BJ (cell line): ENCODE measurements at regions not wholly inside any gene's neighbourhood (a gene's known extent, or its start where the extent isn't known, plus 50 kb on each side); places are given as distances from the start of the nearest gene placed in this dataset.

Experiments
- CTCF ChIA-PET: fragments of 350-600 bp; formaldehyde crosslinking; extraction: SDS; loops from one replicate; lab custom pipeline; 2021; ENCODE audit warnings: antibody characterized with exemption, inconsistent platforms; lab: Yijun Ruan, JAX
- POLR2A ChIA-PET: fragments of 300-600 bp; sonication (Branson Sonifier 250); formaldehyde crosslinking; extraction: SDS; loops from one replicate; lab custom pipeline; 2021; ENCODE audit warnings: antibody characterized with exemption; lab: Charles Lee
- DNase-seq: peaks from one replicate; pipeline ENCODE4 v3.0.0-alpha.2; 2011; ENCODE audit warnings: low read depth
- H3K27me3 ChIP-seq: 2 replicates; pipeline ENCODE4 v1.6.0; 2011; ENCODE audit warnings: low read length; ENCODE audit not compliant: control insufficient read depth, insufficient read depth
- H3K36me3 ChIP-seq: 2 replicates; pipeline ENCODE4 v1.5.1; 2011; ENCODE audit warnings: low read length; ENCODE audit not compliant: control insufficient read depth, insufficient read depth
- H3K4me3 ChIP-seq: 2 replicates; pipeline ENCODE4 v1.5.1; 2011; ENCODE audit warnings: low read depth, mild to moderate bottlenecking, control low read depth, low read length
- TF ChIP-seq, protein P1 (sequence below): IDR thresholded peaks from 2 replicates; pipeline ENCODE4 v1.5.1; 2011; ENCODE audit warnings: low read depth, mild to moderate bottlenecking, control low read depth, inconsistent platforms, low read length, moderate library complexity; ENCODE audit not compliant: insufficient read depth

DNA sequence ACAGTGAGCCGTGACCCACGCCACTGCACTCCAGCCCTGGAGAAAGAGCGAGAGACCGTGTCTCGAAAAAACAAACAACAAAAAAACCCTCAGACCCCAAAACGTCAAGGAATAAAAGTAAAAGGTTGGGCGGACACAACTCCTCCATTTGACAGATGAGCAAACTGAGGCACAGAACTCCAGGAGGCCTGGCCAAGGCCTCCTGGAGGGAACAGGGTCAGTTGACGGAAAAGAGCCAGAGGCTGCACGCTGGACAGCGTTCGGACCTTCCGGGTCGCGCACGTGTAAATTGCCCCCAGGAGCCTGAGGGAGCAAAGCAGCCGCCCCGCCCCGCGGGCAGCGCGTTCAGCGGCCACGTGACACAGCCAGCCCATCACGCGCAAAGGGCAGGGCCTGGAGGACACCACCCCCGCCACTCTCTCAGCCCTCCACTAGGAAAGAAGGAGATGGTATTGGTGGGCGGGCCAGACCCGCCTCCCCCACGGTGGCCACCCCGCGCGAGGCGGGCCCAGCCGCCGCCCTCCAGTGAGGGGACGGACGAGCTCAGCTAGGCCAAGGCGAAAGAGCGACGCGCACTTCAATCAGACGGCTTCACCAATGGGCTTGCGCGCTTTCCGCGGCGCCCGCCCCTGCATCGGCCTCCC, 81.5 kb downstream of the PTPDC1 start:
- Histone ChIP-seq H3K27me3 (no peaks in the 10 kb centered on the region), H3K4me3 (peak overlapping the region; percentile 59), H3K36me3 (no peaks in the 10 kb centered on the region)
- ChIA-PET CTCF (interaction anchor here (1.1 kb wide), 1 partner anchor 100 kb away, joined by 3 read pairs; no protein-coding TSS in a partner anchor), POLR2A (interaction anchor here (0.6 kb wide), 2 partner anchors 26 to 438 kb away, joined by 3 to 22 read pairs; no protein-coding TSS in a partner anchor)
- DNase-seq = peak; percentile 96
- TF ChIP-seq, protein P1, sequence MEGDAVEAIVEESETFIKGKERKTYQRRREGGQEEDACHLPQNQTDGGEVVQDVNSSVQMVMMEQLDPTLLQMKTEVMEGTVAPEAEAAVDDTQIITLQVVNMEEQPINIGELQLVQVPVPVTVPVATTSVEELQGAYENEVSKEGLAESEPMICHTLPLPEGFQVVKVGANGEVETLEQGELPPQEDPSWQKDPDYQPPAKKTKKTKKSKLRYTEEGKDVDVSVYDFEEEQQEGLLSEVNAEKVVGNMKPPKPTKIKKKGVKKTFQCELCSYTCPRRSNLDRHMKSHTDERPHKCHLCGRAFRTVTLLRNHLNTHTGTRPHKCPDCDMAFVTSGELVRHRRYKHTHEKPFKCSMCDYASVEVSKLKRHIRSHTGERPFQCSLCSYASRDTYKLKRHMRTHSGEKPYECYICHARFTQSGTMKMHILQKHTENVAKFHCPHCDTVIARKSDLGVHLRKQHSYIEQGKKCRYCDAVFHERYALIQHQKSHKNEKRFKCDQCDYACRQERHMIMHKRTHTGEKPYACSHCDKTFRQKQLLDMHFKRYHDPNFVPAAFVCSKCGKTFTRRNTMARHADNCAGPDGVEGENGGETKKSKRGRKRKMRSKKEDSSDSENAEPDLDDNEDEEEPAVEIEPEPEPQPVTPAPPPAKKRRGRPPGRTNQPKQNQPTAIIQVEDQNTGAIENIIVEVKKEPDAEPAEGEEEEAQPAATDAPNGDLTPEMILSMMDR = no peak

DNA sequence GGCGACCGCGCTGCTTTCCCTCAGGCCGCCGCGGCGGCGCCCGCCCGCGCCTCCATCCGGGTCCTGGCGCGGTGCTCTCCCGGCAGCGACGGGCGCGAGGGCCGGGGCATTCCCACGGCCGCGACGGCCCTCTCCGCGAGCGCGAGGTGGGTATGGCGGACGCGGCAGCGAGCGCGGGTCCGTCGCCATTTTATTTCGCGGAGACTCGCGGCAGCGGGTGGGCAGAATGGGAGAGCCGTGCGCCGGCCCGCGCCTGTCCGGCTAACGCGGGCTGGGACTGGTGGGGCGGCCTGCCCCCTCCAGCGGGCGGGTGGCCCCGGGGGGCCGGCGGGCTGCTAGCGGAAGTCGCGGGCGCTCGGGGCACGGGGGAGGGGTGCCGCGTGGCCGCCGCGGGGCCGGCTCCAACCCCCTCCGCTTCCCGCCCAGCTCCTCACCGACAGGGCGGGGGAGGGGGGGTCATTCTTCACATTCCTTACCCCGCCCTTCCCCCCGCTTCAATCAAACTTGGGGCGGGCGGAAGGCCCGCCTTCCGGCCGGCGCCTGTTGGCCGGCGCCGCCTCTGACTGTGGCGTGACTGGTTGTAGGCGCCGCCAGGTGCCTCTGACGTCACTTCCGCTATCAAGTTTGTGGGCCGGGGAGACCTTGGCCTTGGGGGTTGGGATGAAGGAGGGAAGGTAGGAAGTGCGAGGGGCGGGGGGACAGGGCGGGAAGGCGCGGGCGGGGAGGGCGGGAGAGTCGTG, 82.1 kb downstream of the PTPDC1 start:
- Histone ChIP-seq H3K36me3 (no peaks in the 10 kb centered on the region), H3K27me3 (no peaks in the 10 kb centered on the region), H3K4me3 (peak overlapping the region; percentile 59)
- POLR2A ChIA-PET = interaction anchor here (0.6 to 0.7 kb wide), 3 partner anchors 27 to 1741 kb away, joined by 3 to 22 read pairs (median 10); no protein-coding TSS in a partner anchor
- DNase-seq = peak; percentile 91
- TF ChIP-seq, protein P1 = no peak
- CTCF ChIA-PET = interaction anchor here (1.1 kb wide), 1 partner anchor 100 kb away, joined by 3 read pairs; no protein-coding TSS in a partner anchor

DNA sequence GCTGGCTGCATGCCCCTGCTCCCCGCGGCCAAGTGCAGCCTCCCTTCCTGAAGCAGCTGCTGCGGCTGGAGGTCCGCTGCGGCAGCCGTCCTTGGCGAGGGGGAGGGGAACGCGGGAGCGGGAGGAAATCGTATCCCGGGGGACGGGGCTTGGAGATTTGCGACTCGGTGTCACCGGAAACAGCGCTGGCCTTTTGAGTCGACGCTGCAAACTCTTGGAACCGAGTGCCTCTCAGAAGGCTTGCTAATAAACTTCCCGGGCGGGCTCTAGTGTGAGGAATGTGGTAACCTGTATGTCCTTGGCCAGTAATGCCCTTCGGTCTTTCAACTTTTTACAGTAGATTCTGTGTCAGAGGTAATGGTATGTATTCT, 82.7 kb downstream of the PTPDC1 start:
- POLR2A ChIA-PET = interaction anchor here (0.7 kb wide), 1 partner anchor 1740 kb away, joined by 10 read pairs; no protein-coding TSS in a partner anchor
- CTCF ChIA-PET = interaction anchor here (1.1 kb wide), 1 partner anchor 101 kb away, joined by 3 read pairs; no protein-coding TSS in a partner anchor
- TF ChIP-seq, protein P1 = peak; percentile 21; the same call in 1 of the 2 replicates
- peak overlapping the region; percentile 59 for H3K4me3 ChIP-seq
- no peaks in the 10 kb centered on the region for H3K27me3 ChIP-seq
- no peak for DNase-seq
- H3K36me3 ChIP-seq = no peaks in the 10 kb centered on the region

DNA sequence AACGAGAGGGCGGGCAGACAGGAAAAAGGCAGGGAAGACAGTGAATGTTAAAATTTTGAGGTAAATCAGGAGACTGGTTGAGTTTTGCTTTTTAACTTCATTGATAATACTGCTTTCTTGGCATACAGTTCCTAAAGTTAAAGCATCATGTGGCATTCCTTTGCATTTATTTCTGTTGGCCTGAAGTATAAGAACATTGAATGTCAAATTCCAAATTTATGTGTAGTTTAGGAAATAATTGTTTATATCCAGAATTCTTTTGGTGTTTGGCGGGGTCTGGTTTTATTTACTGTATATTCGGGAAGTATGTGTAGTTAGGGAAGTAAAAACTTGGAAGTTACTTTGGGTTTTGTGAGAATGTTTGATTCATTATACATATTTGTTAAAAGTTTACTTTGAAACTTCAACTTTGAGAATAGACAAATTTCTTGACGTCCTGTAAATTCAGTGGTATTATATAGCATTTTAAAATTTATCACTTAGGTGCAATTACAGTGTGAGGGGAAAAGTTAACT, 83.2 kb downstream of the PTPDC1 start:
- ChIA-PET POLR2A (interaction anchor here (0.7 kb wide), 1 partner anchor 1740 kb away, joined by 10 read pairs; no protein-coding TSS in a partner anchor), CTCF (no interaction called here)
- Histone ChIP-seq H3K4me3 (peak overlapping the region; percentile 59), H3K27me3 (no peaks in the 10 kb centered on the region), H3K36me3 (no peaks in the 10 kb centered on the region)
- no peak for DNase-seq
- TF ChIP-seq, protein P1 = no peak
